ENCODE measurements at regions not wholly inside any gene's neighbourhood (a gene's known extent, or its start where the extent isn't known, plus 50 kb on each side); places are given as distances from the start of the nearest gene placed in this dataset.

DNA sequence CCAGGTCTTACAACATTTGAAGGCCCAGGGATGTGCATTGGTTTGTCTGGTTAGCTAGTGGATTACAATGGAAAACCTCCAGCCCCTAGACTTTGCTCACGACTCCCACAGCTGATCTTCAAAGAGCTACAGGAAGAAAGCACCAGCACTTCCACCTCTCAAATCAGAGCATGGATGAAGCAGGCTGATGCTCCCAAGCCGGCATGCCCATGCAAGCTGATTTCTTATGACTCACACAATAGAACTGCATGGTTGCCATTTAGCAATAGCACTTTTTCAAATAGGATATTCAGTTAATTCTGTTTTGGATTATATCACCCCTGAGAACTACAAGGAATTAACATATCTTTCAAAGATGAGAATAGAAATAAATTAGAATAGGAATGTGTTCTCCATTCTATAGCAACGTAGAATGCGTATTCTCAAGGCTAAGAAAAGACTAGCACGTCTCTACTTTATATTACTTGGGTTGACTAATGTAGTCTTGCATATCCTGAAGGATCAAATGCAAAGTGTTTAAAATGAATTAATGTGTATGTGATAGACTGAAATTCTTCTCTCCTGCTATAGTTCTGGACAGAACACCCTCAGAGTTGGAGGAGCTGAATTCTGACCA is 292.4 kb downstream of the TRIB2 start:
- Histone ChIP-seq H3K36me3 (ENCODE audit: control insufficient read depth, insufficient read depth, low read length) (no peaks in the 10 kb centered on the region), H3K9ac (ENCODE audit: low read depth, low read length) (no peak overlapping the region), H3K4me3 (ENCODE audit: low read depth, low read length) (no peak overlapping the region), H3K4me1 (ENCODE audit: control insufficient read depth, insufficient read depth, low read length) (no peaks in the 10 kb centered on the region), H3K27me3 (ENCODE audit: control insufficient read depth, insufficient read depth, low read length) (no peaks in the 10 kb centered on the region), H3K9me3 (ENCODE audit: control insufficient read depth, insufficient read depth, low read length) (no peaks in the 10 kb centered on the region)

DNA sequence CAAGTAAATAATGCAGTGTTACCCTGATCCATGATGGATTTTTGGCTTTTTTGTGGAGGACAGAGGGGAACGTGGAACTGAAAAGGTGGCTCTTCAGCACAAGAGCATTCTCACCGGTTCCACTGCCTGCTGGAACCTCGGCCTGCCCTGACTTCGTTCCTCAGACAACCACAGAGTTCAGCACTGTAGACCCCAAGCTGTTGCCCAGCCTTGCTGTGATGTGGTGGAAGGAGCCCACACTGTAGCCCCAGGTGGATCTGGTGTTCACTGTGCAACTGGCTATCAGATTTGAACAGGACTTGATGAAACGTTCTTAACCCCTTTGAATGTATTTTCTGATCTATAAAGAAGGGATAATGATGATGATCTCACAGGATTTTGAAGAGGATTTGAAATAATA is 293.5 kb downstream of the TRIB2 start:
- Histone ChIP-seq H3K27me3 (ENCODE audit: control insufficient read depth, insufficient read depth, low read length) (no peaks in the 10 kb centered on the region), H3K4me1 (ENCODE audit: control insufficient read depth, insufficient read depth, low read length) (no peaks in the 10 kb centered on the region), H3K9me3 (ENCODE audit: control insufficient read depth, insufficient read depth, low read length) (no peaks in the 10 kb centered on the region), H3K36me3 (ENCODE audit: control insufficient read depth, insufficient read depth, low read length) (no peaks in the 10 kb centered on the region), H3K4me3 (ENCODE audit: low read depth, low read length) (no peak overlapping the region), H3K9ac (ENCODE audit: low read depth, low read length) (no peak overlapping the region)

DNA sequence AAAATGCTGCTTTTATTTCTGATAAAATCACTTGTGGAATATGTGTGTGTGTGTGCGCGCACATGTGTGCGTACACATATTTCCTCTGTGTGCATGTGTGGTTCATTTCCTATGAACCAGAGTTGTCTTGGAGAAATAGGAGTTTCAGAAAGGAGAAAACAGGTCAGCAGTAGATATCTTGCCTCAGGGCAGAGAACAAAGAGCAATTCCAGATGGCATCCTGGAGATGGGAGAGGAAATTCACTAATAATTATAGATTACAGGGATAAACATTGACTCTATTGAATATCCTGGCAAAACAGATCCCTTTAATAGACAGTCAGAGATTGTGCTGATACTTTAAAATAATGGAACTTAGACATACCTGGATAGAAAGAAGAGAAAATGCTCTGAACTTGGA is 298.0 kb downstream of the TRIB2 start:
- no peaks in the 10 kb centered on the region for H3K27me3 ChIP-seq (ENCODE audit: control insufficient read depth, insufficient read depth, low read length)
- no peaks in the 10 kb centered on the region for H3K4me1 ChIP-seq (ENCODE audit: control insufficient read depth, insufficient read depth, low read length)

DNA sequence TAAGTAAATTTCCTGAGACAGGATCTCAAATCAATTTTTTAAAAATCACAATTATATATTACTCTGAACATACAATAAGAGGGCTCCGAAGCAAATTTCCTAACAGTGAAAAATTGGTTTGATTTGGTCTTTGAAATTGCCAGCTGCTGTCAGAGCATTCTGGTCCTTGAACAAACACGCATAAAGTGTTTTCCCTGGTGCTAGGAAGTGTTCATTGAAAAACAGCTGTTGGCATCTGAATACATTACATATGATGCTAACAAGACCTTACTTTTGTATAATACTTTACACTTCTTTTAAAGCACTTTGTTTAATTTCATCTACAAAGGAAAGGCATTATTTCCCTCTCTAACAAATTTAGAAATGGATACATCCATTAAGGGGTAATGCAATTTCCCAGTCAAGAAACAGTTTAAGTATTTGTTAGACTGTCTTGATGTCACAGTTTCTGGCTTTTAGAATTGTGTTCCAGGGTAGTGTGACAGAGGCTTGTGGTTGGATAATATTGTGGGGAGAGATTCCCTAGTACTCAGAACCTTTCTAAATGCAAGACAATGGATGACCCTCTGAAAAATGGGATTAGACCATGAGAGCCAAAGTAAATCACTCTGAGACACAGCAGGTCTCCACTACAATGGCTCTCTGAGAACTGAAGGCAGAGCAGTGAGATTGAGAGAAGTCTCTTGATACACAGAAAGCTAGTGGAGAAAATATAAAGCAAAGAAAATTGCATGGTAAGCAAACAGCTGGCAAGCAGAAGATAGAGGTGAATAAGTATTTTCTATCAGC is 299.0 kb downstream of the TRIB2 start:
- H3K4me3 ChIP-seq (ENCODE audit: low read depth, low read length), result no peak overlapping the region
- H3K4me1 ChIP-seq (ENCODE audit: control insufficient read depth, insufficient read depth, low read length), result no peaks in the 10 kb centered on the region
- H3K27me3 ChIP-seq (ENCODE audit: control insufficient read depth, insufficient read depth, low read length), result no peaks in the 10 kb centered on the region
- no peaks in the 10 kb centered on the region for H3K36me3 ChIP-seq (ENCODE audit: control insufficient read depth, insufficient read depth, low read length)
- no peaks in the 10 kb centered on the region for H3K9me3 ChIP-seq (ENCODE audit: control insufficient read depth, insufficient read depth, low read length)
- no peak overlapping the region for H3K9ac ChIP-seq (ENCODE audit: low read depth, low read length)

More for the DNA sequence above, 298.0 kb downstream of the TRIB2 start:
- Histone ChIP-seq H3K9me3 (ENCODE audit: control insufficient read depth, insufficient read depth, low read length) (no peaks in the 10 kb centered on the region), H3K9ac (ENCODE audit: low read depth, low read length) (no peak overlapping the region), H3K36me3 (ENCODE audit: control insufficient read depth, insufficient read depth, low read length) (no peaks in the 10 kb centered on the region), H3K4me3 (ENCODE audit: low read depth, low read length) (no peak overlapping the region)

DNA sequence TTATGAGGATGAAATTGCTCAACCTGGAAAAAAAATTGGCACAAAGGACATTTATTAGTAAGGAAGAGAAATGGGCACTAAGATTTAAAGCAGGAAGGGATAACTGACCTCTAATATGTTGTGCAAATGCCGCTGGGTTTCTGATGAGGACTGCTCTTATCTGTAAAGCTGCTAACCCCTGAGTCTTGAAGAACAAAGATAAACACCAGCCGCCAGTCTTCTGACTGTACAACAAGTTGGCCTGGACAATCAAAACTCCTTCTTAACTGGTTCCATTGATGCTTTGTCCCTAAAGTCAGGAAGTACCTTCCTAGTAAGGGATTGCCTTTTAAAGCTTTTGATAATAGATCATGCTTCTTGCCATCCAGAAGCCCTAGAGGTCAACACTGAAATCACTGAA is 301.8 kb downstream of the TRIB2 start:
- Histone ChIP-seq H3K4me1 (ENCODE audit: control insufficient read depth, insufficient read depth, low read length) (no peaks in the 10 kb centered on the region), H3K36me3 (ENCODE audit: control insufficient read depth, insufficient read depth, low read length) (no peaks in the 10 kb centered on the region), H3K9me3 (ENCODE audit: control insufficient read depth, insufficient read depth, low read length) (no peaks in the 10 kb centered on the region), H3K9ac (ENCODE audit: low read depth, low read length) (no peak overlapping the region), H3K27me3 (ENCODE audit: control insufficient read depth, insufficient read depth, low read length) (no peaks in the 10 kb centered on the region), H3K4me3 (ENCODE audit: low read depth, low read length) (no peak overlapping the region)

DNA sequence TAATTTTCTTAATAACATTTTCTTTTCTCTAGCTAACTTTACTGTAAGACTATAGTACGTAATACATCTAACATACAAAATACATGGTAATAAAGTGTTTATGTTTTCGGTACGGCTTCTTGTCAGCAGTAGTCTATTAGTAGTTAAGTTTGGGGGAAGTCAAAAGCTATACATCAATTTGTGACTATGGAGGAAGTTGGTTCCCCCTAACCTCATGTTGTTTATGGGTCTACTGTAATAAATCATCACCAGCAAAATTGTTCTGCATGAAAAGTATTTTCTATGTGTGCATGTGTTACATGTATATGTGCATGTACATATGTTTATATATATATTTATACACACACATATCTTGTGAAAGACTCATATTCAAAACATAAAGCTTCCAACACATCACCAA is 303.0 kb downstream of the TRIB2 start:
- H3K4me3 ChIP-seq (ENCODE audit: low read depth, low read length), result no peak overlapping the region
- no peaks in the 10 kb centered on the region for H3K36me3 ChIP-seq (ENCODE audit: control insufficient read depth, insufficient read depth, low read length)
- no peak overlapping the region for H3K9ac ChIP-seq (ENCODE audit: low read depth, low read length)
- no peaks in the 10 kb centered on the region for H3K9me3 ChIP-seq (ENCODE audit: control insufficient read depth, insufficient read depth, low read length)
- no peaks in the 10 kb centered on the region for H3K27me3 ChIP-seq (ENCODE audit: control insufficient read depth, insufficient read depth, low read length)
- H3K4me1 ChIP-seq (ENCODE audit: control insufficient read depth, insufficient read depth, low read length), result no peaks in the 10 kb centered on the region

DNA sequence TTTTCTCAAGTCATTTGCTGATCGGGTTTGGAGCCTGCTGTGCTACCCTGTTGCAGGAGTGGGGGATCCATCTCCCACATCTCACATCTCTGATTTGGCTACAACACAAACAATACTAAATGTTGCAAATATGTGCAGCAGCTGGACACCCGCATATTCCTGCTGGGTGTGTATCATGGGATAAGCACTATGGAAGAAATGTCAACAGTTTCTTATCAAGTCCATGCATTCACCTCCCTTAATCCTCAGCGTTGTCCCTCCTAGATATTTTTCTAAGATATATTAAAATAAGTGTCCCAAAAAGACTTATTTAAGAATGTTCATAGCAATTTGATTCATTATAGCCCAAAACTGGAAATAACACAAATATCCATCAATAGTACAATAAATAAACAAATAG is 303.7 kb downstream of the TRIB2 start:
- Histone ChIP-seq H3K9me3 (ENCODE audit: control insufficient read depth, insufficient read depth, low read length) (no peaks in the 10 kb centered on the region), H3K4me3 (ENCODE audit: low read depth, low read length) (no peak overlapping the region), H3K9ac (ENCODE audit: low read depth, low read length) (no peak overlapping the region), H3K27me3 (ENCODE audit: control insufficient read depth, insufficient read depth, low read length) (no peaks in the 10 kb centered on the region), H3K36me3 (ENCODE audit: control insufficient read depth, insufficient read depth, low read length) (no peaks in the 10 kb centered on the region), H3K4me1 (ENCODE audit: control insufficient read depth, insufficient read depth, low read length) (no peaks in the 10 kb centered on the region)

DNA sequence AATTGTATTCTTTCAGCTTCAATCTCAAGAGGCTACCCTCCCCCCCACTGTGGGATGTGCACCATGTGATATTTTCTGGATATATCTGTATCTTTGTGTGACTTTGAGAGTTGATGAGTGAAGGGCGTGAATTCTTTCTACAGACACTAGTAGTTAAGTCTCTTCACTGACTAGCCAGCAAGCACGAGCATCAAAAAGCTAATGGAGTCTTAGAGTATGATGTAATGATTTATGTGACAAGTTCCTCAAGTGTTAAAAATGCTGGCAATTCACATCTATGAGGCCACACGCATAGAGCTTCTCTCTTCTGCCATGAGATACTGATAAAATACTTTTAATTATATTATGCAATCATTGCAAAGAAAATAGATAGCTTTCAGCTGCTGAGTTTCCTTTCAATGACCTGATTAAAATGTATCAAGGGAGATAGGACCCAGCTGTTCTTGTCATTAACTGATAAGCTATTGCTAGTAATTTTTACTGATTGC is 304.8 kb downstream of the TRIB2 start:
- H3K27me3 ChIP-seq (ENCODE audit: control insufficient read depth, insufficient read depth, low read length), result no peaks in the 10 kb centered on the region
- no peak overlapping the region for H3K4me3 ChIP-seq (ENCODE audit: low read depth, low read length)
- H3K9me3 ChIP-seq (ENCODE audit: control insufficient read depth, insufficient read depth, low read length), result no peaks in the 10 kb centered on the region
- no peak overlapping the region for H3K9ac ChIP-seq (ENCODE audit: low read depth, low read length)
- no peaks in the 10 kb centered on the region for H3K36me3 ChIP-seq (ENCODE audit: control insufficient read depth, insufficient read depth, low read length)
- no peaks in the 10 kb centered on the region for H3K4me1 ChIP-seq (ENCODE audit: control insufficient read depth, insufficient read depth, low read length)

DNA sequence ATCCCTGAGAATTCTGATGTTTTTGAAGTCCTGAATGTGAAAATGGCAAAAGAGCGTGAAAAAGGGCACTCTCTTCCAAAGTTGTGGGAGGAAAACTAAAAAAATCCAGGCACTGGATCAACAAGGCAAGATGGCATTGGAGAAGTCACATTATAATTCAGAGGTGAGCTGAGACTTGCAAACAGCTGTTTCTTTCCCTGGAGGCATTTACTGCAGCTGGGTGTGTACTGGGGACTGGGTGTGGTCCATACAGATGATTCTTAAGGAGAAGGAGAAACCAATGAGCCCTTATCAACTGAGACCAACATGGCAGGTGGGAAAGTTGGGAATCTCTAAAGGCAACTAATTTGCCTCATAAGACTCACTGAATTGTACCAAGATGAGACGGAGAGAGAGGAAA is 313.9 kb downstream of the TRIB2 start:
- Histone ChIP-seq H3K9ac (ENCODE audit: low read depth, low read length) (no peak overlapping the region), H3K36me3 (ENCODE audit: control insufficient read depth, insufficient read depth, low read length) (no peaks in the 10 kb centered on the region), H3K27me3 (ENCODE audit: control insufficient read depth, insufficient read depth, low read length) (no peaks in the 10 kb centered on the region), H3K4me3 (ENCODE audit: low read depth, low read length) (no peak overlapping the region), H3K9me3 (ENCODE audit: control insufficient read depth, insufficient read depth, low read length) (no peaks in the 10 kb centered on the region), H3K4me1 (ENCODE audit: control insufficient read depth, insufficient read depth, low read length) (no peaks in the 10 kb centered on the region)

DNA sequence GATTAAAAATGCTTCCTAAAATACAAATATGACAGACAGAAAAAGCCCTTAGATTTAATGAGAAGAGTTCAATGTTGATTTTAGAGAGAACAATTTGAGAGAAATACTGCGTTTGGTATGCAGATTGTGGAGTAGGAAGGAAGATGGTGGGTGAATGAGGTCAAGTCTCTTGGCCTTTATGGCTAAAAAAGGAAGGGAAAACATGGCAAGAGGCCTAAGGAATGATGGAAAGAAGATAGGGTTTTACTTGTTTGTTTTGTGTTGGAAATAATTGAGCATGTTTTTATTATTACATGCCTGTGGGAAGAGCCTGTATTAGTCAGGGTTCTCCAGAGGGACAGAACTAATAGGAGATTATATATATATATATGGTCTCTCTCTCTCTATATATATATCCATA is 318.1 kb downstream of the TRIB2 start:
- Histone ChIP-seq H3K36me3 (ENCODE audit: control insufficient read depth, insufficient read depth, low read length) (no peaks in the 10 kb centered on the region), H3K27me3 (ENCODE audit: control insufficient read depth, insufficient read depth, low read length) (no peaks in the 10 kb centered on the region), H3K9ac (ENCODE audit: low read depth, low read length) (no peak overlapping the region), H3K9me3 (ENCODE audit: control insufficient read depth, insufficient read depth, low read length) (no peaks in the 10 kb centered on the region), H3K4me3 (ENCODE audit: low read depth, low read length) (no peak overlapping the region), H3K4me1 (ENCODE audit: control insufficient read depth, insufficient read depth, low read length) (no peaks in the 10 kb centered on the region)

DNA sequence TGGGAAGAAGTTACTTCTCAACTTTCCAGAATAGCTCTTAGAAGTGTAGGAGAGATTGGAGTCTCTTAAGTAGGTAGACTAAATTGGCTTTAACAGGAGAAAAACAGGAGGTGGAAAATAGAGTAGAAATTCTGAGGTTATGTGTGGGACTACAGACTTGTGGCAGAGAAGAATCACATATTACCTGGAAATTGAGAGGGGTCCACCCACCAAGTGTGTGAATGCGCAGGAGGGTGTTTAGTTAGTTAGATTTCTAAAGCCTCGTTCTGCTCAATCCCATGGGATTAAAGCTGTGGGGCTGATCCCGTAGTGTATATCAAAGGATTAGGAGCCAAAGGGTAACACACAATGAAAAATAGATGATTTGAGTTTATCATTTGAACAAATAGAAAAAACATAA is 319.1 kb downstream of the TRIB2 start:
- no peak overlapping the region for H3K9ac ChIP-seq (ENCODE audit: low read depth, low read length)
- H3K27me3 ChIP-seq (ENCODE audit: control insufficient read depth, insufficient read depth, low read length), result no peaks in the 10 kb centered on the region
- H3K9me3 ChIP-seq (ENCODE audit: control insufficient read depth, insufficient read depth, low read length), result no peaks in the 10 kb centered on the region
- H3K4me1 ChIP-seq (ENCODE audit: control insufficient read depth, insufficient read depth, low read length), result no peaks in the 10 kb centered on the region
- H3K36me3 ChIP-seq (ENCODE audit: control insufficient read depth, insufficient read depth, low read length), result no peaks in the 10 kb centered on the region
- H3K4me3 ChIP-seq (ENCODE audit: low read depth, low read length), result no peak overlapping the region

DNA sequence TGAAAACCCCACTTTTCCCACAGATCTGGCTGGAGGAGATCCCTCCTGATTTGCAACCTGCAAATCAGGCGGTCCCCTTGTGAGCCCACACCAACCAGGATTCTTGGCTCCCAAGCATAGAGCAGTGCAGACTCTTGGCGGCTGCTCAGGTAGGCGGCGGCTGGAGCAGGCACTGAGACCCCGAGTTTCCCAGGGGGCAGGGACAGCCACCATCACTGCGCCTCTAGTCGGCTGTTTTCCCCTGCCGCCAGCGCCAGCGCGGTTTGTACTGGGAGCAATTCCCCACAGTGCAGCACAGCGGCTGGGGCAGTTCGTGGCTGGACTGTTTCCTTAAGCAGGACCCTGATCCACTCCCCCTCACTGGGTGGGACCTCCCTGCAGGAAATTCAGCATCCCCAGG is 323.3 kb downstream of the TRIB2 start:
- H3K27me3 ChIP-seq (ENCODE audit: control insufficient read depth, insufficient read depth, low read length), result no peaks in the 10 kb centered on the region

More for the DNA sequence above, 323.3 kb downstream of the TRIB2 start:
- Histone ChIP-seq H3K36me3 (ENCODE audit: control insufficient read depth, insufficient read depth, low read length) (no peaks in the 10 kb centered on the region), H3K4me1 (ENCODE audit: control insufficient read depth, insufficient read depth, low read length) (no peaks in the 10 kb centered on the region), H3K9me3 (ENCODE audit: control insufficient read depth, insufficient read depth, low read length) (no peaks in the 10 kb centered on the region), H3K4me3 (ENCODE audit: low read depth, low read length) (no peak overlapping the region), H3K9ac (ENCODE audit: low read depth, low read length) (no peak overlapping the region)
